Urinary bladder (tissue), 3 donors: ENCODE measurements at regions not wholly inside any gene's neighbourhood (a gene's known extent, or its start where the extent isn't known, plus 50 kb on each side); places are given as distances from the start of the nearest gene placed in this dataset.
A peak's percentile ranks its signal among the peaks of the same experiment; 100 is the strongest.

Experiments used
- DNase-seq: peaks from one replicate; pipeline ENCODE4 v3.0.0-alpha.2; 2015; ENCODE audit errors: extremely low spot score
- H3K27ac ChIP-seq: one replicate; pipeline ENCODE4 v1.5.1; 2013; ENCODE audit warnings: low read depth, mild to moderate bottlenecking, moderate library complexity
- H3K36me3 ChIP-seq: one replicate; pipeline ENCODE4 v1.6.1; 2013; ENCODE audit warnings: mild to moderate bottlenecking, moderate library complexity; ENCODE audit not compliant: insufficient read depth
- H3K4me1 ChIP-seq: one replicate; pipeline ENCODE4 v1.6.1; 2013; ENCODE audit warnings: mild to moderate bottlenecking, moderate library complexity; ENCODE audit not compliant: insufficient read depth
- H3K4me3 ChIP-seq: one replicate; pipeline ENCODE4 v1.5.1; 2013; ENCODE audit warnings: low read depth, low read length
- WGBS: extraction: QIAGEN DNeasy Blood & Tissue Kit; methylation state at CpG from one replicate; pipeline ENCODE4 v1.1.7; 2013; 5-methylcytosine and 5-hydroxymethylcytosine counted together
- donor health status: healthy with polysubstance abuse.
- donor health status: healthy.

- Histone ChIP-seq H3K4me3 (no peak overlapping the region), H3K27ac (no peak overlapping the region), H3K4me1 (no peaks in the 10 kb centered on the region), H3K36me3 (no peaks in the 10 kb centered on the region)
- no peak for DNase-seq
- 60% methylated on average over 2 of the region's 2 CpGs for WGBS
Observed at GRCh38 chr13:78409172-78409571, 194.2 kb downstream of the POU4F1 start.

- 84% methylated on average over 6 of the region's 6 CpGs for WGBS
- no peak for DNase-seq
- H3K36me3 ChIP-seq = no peaks in the 10 kb centered on the region
- no peak overlapping the region for H3K27ac ChIP-seq
- no peaks in the 10 kb centered on the region for H3K4me1 ChIP-seq
- no peak overlapping the region for H3K4me3 ChIP-seq
Observed at GRCh38 chr13:78404846-78405360, 198.4 kb downstream of the POU4F1 start.

- DNase-seq = no peak
- Histone ChIP-seq H3K4me3 (no peak overlapping the region), H3K4me1 (no peaks in the 10 kb centered on the region), H3K36me3 (no peaks in the 10 kb centered on the region), H3K27ac (no peak overlapping the region)
- 38% methylated on average over 2 of the region's 2 CpGs for WGBS
Observed at GRCh38 chr13:78402708-78403400, 200.5 kb downstream of the POU4F1 start.

- Histone ChIP-seq H3K27ac (no peak overlapping the region), H3K4me3 (no peak overlapping the region), H3K4me1 (no peaks in the 10 kb centered on the region), H3K36me3 (no peaks in the 10 kb centered on the region)
- no peak for DNase-seq
- 63% methylated on average over 7 of the region's 7 CpGs for WGBS
Observed at GRCh38 chr13:78401873-78402707, 201.3 kb downstream of the POU4F1 start.

GRCh38 chr13:78398743-78399410, 204.5 kb downstream of the POU4F1 start:
- H3K4me1 ChIP-seq = no peaks in the 10 kb centered on the region
- DNase-seq = no peak
- no peaks in the 10 kb centered on the region for H3K36me3 ChIP-seq
- H3K27ac ChIP-seq = no peak overlapping the region
- 80% methylated on average over 4 of the region's 4 CpGs for WGBS
- no peak overlapping the region for H3K4me3 ChIP-seq

- Histone ChIP-seq H3K27ac (no peak overlapping the region), H3K4me3 (no peak overlapping the region), H3K4me1 (no peaks in the 10 kb centered on the region), H3K36me3 (no peaks in the 10 kb centered on the region)
- DNase-seq = no peak
- WGBS = 71% methylated on average over 4 of the region's 4 CpGs
Observed at GRCh38 chr13:78393286-78394142, 209.8 kb downstream of the POU4F1 start.

- no peaks in the 10 kb centered on the region for H3K4me1 ChIP-seq
- no peak overlapping the region for H3K27ac ChIP-seq
- H3K36me3 ChIP-seq = no peaks in the 10 kb centered on the region
- 83% methylated on average over 1 of the region's 1 CpG for WGBS
- no peak for DNase-seq
- H3K4me3 ChIP-seq = no peak overlapping the region
Observed at GRCh38 chr13:78383899-78384298, 219.5 kb downstream of the POU4F1 start.

- no peaks in the 10 kb centered on the region for H3K4me1 ChIP-seq
- 47% methylated on average over 7 of the region's 7 CpGs for WGBS
- DNase-seq = no peak
Observed at GRCh38 chr13:78383071-78383484, 220.3 kb downstream of the POU4F1 start.

GRCh38 chr13:78382491-78382890, 220.9 kb downstream of the POU4F1 start:
- Histone ChIP-seq H3K4me3 (no peak overlapping the region), H3K27ac (no peak overlapping the region), H3K4me1 (no peaks in the 10 kb centered on the region), H3K36me3 (no peaks in the 10 kb centered on the region)
- 30% methylated on average over 4 of the region's 4 CpGs for WGBS
- no peak for DNase-seq

More at GRCh38 chr13:78383071-78383484, 220.3 kb downstream of the POU4F1 start:
- no peaks in the 10 kb centered on the region for H3K36me3 ChIP-seq
- peak overlapping the region; percentile 38 for H3K27ac ChIP-seq
- H3K4me3 ChIP-seq = no peak overlapping the region

- H3K36me3 ChIP-seq = no peaks in the 10 kb centered on the region
- H3K4me1 ChIP-seq = no peaks in the 10 kb centered on the region
- no peak overlapping the region for H3K27ac ChIP-seq
- no peak overlapping the region for H3K4me3 ChIP-seq
- 39% methylated on average over 4 of the region's 4 CpGs for WGBS
- DNase-seq = no peak
Observed at GRCh38 chr13:78376822-78377221, 226.5 kb downstream of the POU4F1 start.

GRCh38 chr13:78376033-78376432, 227.3 kb downstream of the POU4F1 start:
- 46% methylated on average over 2 of the region's 2 CpGs for WGBS
- no peak overlapping the region for H3K4me3 ChIP-seq
- no peak for DNase-seq
- H3K27ac ChIP-seq = peak overlapping the region; percentile 10
- H3K36me3 ChIP-seq = no peaks in the 10 kb centered on the region
- H3K4me1 ChIP-seq = no peaks in the 10 kb centered on the region

- no peak overlapping the region for H3K27ac ChIP-seq
- no peak overlapping the region for H3K4me3 ChIP-seq
- no peaks in the 10 kb centered on the region for H3K4me1 ChIP-seq
- DNase-seq = no peak
- WGBS = 40% methylated on average over 3 of the region's 3 CpGs
- no peaks in the 10 kb centered on the region for H3K36me3 ChIP-seq
Observed at GRCh38 chr13:78372581-78372980, 230.8 kb downstream of the POU4F1 start.

GRCh38 chr13:78370231-78370630, 233.1 kb downstream of the POU4F1 start:
- WGBS = 80% methylated on average over 2 of the region's 2 CpGs
- H3K27ac ChIP-seq = no peak overlapping the region
- H3K4me1 ChIP-seq = no peaks in the 10 kb centered on the region
- no peaks in the 10 kb centered on the region for H3K36me3 ChIP-seq
- DNase-seq = no peak
- H3K4me3 ChIP-seq = no peak overlapping the region
